ENCODE measurements at regions not wholly inside any gene's neighbourhood (a gene's known extent, or its start where the extent isn't known, plus 50 kb on each side); places are given as distances from the start of the nearest gene placed in this dataset.

DNA sequence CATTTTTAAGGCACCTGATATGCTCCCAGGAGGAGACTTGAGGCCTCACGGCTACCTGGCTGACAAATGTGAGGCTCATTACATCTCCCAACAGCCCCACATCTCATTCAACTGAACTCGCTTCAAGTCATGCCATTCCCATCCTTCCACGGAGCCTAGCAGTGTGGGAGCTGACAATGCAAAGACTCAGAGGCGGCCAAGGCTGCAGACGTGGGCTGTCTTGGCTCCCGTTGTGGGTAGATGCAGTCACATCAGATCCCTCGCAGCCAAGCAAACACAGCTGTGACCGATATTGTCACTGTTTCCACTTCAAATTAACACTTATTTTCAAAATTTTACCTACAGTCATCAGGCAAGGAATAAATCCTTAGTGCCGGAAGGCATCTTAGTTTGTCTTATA, 64.0 kb upstream of the TRIB2 start:
- H3K4me3 ChIP-seq (ENCODE audit: control insufficient read depth in 2 of 3, extremely low read depth in 1 of 3, insufficient read depth in 2 of 3, low read depth in 1 of 3, low read length in 3 of 3) = no peak overlapping the region
- H3K9ac ChIP-seq (ENCODE audit: control insufficient read depth, extremely low read depth, insufficient read depth, low read length) = no peak overlapping the region
- H3K36me3 ChIP-seq (ENCODE audit: control insufficient read depth in 2 of 2, extremely low read depth in 1 of 2, insufficient read depth in 2 of 2, low read length in 2 of 2) = no peaks in the 10 kb centered on the region
- peaks cover 12% of the 10 kb centered on the region for H3K27me3 ChIP-seq (ENCODE audit: control insufficient read depth, extremely low read depth, insufficient read depth, low read length)
- no peaks in the 10 kb centered on the region for H3K79me2 ChIP-seq (ENCODE audit: control insufficient read depth, insufficient read depth, low read length)
- no peak overlapping the region for H3K4me2 ChIP-seq (ENCODE audit: control insufficient read depth, extremely low read depth, insufficient read depth, low read depth, low read length)
- H3K4me1 ChIP-seq (ENCODE audit: control insufficient read depth, extremely low read depth, insufficient read depth, low read length) = no peaks in the 10 kb centered on the region
- DNase-seq (ENCODE audit: low read depth, low spot score) (no peak), FAIRE-seq (no peak)
- TF ChIP-seq EZH2 (IDR thresholded peaks at IDR 0.05; ENCODE audit: low read length) = no peak
- TF ChIP-seq, protein P1, sequence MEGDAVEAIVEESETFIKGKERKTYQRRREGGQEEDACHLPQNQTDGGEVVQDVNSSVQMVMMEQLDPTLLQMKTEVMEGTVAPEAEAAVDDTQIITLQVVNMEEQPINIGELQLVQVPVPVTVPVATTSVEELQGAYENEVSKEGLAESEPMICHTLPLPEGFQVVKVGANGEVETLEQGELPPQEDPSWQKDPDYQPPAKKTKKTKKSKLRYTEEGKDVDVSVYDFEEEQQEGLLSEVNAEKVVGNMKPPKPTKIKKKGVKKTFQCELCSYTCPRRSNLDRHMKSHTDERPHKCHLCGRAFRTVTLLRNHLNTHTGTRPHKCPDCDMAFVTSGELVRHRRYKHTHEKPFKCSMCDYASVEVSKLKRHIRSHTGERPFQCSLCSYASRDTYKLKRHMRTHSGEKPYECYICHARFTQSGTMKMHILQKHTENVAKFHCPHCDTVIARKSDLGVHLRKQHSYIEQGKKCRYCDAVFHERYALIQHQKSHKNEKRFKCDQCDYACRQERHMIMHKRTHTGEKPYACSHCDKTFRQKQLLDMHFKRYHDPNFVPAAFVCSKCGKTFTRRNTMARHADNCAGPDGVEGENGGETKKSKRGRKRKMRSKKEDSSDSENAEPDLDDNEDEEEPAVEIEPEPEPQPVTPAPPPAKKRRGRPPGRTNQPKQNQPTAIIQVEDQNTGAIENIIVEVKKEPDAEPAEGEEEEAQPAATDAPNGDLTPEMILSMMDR (optimal IDR thresholded peaks at IDR 0.05 in 1 of 3, IDR thresholded peaks at IDR 0.05 in 1 of 3, conservative IDR thresholded peaks at IDR 0.05 in 1 of 3; ENCODE audit: extremely low read depth in 1 of 3, insufficient read depth in 2 of 3, low read length in 3 of 3) = no peak
- H3K9me1 ChIP-seq (ENCODE audit: control insufficient read depth, extremely low read depth, insufficient read depth, low read length) = no peaks in the 10 kb centered on the region
- no peaks in the 10 kb centered on the region for H3K9me3 ChIP-seq (ENCODE audit: control insufficient read depth, low read depth, low read length)
- no peaks in the 10 kb centered on the region for H4K20me1 ChIP-seq (ENCODE audit: control insufficient read depth, extremely low read depth, insufficient read depth, low read length)
- H3K27ac ChIP-seq (ENCODE audit: control insufficient read depth, insufficient read depth, low read length) = no peak overlapping the region
- H2AFZ ChIP-seq (ENCODE audit: control insufficient read depth, low read length) = no peak overlapping the region
- dilution Hi-C loops (cut with MboI; ENCODE audit: extremely low pct_ligation_motif_present, low sequenced_read_pairs) = no loop called here

DNA sequence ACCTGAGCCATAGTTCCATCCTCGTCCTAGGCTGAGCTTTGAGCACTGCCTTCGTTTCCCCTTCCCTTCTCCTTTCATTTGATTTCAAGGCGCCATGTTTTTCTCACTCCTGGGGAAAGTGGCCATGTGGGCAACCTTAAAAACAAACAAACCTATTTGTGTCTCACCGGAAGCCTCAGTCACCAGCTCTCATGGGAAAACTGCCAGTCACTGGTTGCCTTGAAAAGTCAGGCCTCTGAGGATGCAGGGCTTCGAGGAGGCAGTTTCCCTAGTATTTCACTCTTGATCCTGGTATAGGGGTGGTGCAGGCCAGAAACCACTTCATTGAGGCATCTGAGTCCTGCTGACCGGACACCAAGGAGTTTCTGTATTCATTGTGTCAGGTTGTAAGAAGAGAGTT, 59.2 kb upstream of the TRIB2 start:
- no peak overlapping the region for H3K4me3 ChIP-seq (ENCODE audit: control insufficient read depth in 2 of 3, extremely low read depth in 1 of 3, insufficient read depth in 2 of 3, low read depth in 1 of 3, low read length in 3 of 3)
- no peaks in the 10 kb centered on the region for H3K9me1 ChIP-seq (ENCODE audit: control insufficient read depth, extremely low read depth, insufficient read depth, low read length)
- FAIRE-seq = no peak
- DNase-seq (ENCODE audit: low read depth, low spot score) = no peak
- no peaks in the 10 kb centered on the region for H3K79me2 ChIP-seq (ENCODE audit: control insufficient read depth, insufficient read depth, low read length)
- dilution Hi-C loops (cut with MboI; ENCODE audit: extremely low pct_ligation_motif_present, low sequenced_read_pairs) = no loop called here
- no peaks in the 10 kb centered on the region for H3K9me3 ChIP-seq (ENCODE audit: control insufficient read depth, low read depth, low read length)
- H3K27ac ChIP-seq (ENCODE audit: control insufficient read depth, insufficient read depth, low read length) = no peak overlapping the region
- H3K9ac ChIP-seq (ENCODE audit: control insufficient read depth, extremely low read depth, insufficient read depth, low read length) = no peak overlapping the region
- peaks cover 12% of the 10 kb centered on the region for H3K4me1 ChIP-seq (ENCODE audit: control insufficient read depth, extremely low read depth, insufficient read depth, low read length)
- H4K20me1 ChIP-seq (ENCODE audit: control insufficient read depth, extremely low read depth, insufficient read depth, low read length) = no peaks in the 10 kb centered on the region
- no peaks in the 10 kb centered on the region for H3K27me3 ChIP-seq (ENCODE audit: control insufficient read depth, extremely low read depth, insufficient read depth, low read length)
- H2AFZ ChIP-seq (ENCODE audit: control insufficient read depth, low read length) = no peak overlapping the region
- no peak overlapping the region for H3K4me2 ChIP-seq (ENCODE audit: control insufficient read depth, extremely low read depth, insufficient read depth, low read depth, low read length)
- TF ChIP-seq, protein P1 (optimal IDR thresholded peaks at IDR 0.05 in 1 of 3, IDR thresholded peaks at IDR 0.05 in 1 of 3, conservative IDR thresholded peaks at IDR 0.05 in 1 of 3; ENCODE audit: extremely low read depth in 1 of 3, insufficient read depth in 2 of 3, low read length in 3 of 3) = no peak
- no peak for TF ChIP-seq EZH2 (IDR thresholded peaks at IDR 0.05; ENCODE audit: low read length)
- H3K36me3 ChIP-seq (ENCODE audit: control insufficient read depth in 2 of 2, extremely low read depth in 1 of 2, insufficient read depth in 2 of 2, low read length in 2 of 2) = no peaks in the 10 kb centered on the region
